NCI-H2196 (cell line): ENCODE measurements at regions not wholly inside any gene's neighbourhood (a gene's known extent, or its start where the extent isn't known, plus 50 kb on each side); places are given as distances from the start of the nearest gene placed in this dataset.
"Not testable (repeated sequence)": the region's sequence is repeated elsewhere in the genome, so short reads cannot be mapped to it uniquely, and the experiment has no call there.

Experiments
- DNase-seq: peaks from one replicate; lab custom pipeline; 2025; ENCODE audit not compliant: unreplicated experiment; lab: John Stamatoyannopoulos, UW

DNA sequence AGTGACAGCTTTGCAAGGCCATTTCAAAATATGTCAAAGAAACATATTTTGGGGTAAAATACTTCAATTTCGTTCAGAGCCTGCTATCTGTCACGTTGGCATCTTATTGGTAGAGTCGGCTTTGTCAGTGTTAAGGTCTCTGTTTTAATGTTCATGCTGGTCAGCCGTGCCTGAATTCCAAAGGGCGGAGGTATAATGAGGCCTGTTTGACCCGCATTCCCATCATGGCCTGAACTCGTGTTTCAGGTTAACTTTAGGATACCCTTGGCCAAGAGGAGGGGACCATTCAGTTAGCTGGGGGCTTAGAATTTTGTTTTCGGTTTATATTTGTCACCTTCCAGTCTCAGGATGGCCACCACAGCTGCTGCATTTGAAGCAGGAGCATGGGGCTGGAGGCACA, 236.4 kb downstream of the NFATC2 start:
- no peak for DNase-seq

DNA sequence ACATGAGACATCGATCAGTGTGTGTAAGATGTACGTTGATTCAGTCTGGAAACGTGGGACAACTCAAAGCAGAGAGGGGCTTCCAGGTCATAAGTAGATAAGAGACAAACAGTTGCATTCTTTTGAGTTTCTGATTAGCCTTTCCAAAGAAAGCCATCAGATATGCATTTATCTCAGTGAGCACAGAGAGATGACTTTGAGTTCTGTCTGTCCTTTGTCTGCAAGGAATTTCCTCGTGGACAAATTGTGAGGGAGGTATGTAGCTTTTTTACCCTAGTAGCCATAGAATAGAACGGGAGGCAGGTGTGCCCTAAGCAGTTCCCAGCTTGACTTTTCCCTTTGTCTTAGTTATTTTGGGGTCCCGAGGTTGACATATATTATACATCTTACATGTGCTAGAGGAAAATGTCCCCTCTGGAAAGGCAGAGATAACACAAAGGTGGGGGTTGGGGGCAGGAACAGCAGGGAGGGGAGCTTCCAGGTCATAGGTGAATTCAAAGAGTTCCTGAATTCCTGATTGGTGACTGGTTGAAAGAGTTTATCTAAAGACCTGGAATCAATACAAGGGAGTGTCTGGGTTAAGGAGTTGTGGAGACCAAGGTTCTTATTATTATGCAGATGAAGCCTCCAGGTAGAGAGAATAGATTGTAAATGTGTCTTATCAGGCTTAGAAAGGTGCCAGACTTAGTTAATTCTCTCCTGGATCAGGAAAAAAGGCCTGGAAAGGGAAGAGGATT, 237.0 kb downstream of the NFATC2 start:
- no peak for DNase-seq

DNA sequence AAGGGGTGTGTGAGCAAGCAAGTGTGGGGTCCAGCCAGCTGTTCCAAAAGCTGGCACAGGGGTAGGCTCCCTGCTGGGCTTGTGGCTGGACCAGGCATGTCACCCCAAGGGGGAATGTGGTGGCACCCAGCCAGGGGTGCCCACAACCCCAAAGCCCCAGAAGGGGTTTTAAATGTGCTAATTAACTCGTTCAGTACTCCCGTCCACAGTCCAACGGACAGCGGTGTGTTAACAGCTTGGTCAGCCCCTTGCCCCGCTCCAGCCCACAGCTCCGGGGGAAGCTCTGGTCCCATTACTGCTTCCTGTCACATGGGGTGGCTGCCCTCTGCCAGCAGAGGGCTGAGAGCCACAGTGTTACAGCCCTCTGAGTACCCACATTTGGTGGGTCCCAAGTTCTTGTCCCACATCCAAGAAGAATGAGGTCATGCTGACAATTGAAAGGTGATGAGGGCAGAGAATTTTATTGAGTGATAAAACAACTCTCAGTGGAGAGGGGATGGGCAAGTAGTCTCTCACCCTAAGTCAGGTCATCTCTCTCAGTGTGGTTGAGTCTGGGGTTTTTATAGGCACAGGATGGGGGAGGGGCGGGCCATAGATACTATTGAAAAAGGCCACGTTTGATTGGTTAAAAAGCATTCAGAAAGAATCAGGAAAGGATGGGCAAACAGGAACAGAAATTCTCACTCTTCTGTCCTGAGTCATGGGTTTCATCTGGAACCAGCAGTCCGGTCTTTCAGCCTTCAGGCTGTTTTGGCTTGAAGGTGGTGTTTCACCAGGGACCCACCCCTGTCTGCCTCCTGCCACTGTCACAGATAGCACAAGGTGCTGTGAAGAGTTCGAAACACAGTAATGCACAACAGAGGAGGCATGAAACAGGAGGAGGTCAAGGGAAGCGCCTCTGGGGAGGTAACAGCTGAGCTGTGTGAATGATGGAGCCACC, 238.5 kb downstream of the NFATC2 start:
- no peak for DNase-seq

DNA sequence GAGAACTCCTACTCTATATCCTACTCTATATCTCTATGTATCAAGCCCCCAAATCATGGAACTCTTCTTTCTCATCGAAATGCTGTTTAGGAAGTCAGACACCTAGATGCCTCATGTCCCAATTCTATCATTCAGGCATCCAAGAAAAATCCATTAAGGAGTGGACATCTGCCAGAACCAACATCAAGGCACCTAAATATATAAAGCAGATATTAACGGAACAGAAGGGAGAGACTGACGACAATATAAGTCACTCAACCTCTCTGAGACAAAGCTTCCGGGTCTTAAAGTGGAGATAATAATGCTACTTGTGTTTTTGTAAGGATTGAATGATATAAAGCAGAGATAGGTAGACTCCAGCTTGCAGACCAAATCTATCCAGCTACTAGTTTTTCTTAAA, 241.5 kb downstream of the NFATC2 start:
- no peak for DNase-seq

DNA sequence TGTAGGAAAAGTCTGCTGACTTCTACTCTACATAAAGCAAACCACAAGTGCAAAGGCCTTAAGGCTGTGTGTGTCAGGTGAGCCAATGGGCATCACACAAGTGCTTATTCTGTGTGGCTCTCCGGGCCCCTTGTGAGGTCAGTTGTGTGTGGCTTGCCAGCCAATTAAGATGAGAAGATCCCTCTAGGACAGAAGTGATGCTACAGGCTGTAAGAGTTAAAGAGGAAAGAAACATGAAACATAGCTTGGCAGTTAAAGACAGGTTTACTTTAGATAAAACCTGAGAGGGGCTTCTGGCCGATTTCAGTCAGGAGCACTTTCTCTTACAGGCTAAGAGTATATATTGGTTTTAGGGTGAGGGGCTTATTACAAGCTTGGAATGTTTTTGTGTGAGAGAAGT, 242.4 kb downstream of the NFATC2 start:
- no peak for DNase-seq

DNA sequence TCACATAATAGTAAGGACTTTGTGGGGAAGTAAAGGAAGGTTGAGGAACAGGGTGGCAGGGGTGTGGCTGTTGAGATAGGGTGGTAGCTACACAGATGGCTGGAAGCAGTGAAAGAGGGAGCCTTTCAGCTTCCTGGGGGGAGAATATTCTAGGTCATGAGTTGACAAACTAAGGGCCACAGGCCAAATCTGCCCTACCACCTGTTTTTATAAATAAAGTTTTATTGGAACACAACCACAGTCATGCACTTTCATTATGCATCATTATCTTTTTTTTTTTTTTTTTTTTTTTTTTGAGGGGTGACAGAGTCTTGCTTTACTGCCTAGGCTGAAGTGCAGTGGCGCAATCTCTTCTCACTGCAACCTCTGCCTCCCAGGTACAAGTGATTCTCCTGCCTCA, 243.1 kb downstream of the NFATC2 start:
- no peak for DNase-seq

DNA sequence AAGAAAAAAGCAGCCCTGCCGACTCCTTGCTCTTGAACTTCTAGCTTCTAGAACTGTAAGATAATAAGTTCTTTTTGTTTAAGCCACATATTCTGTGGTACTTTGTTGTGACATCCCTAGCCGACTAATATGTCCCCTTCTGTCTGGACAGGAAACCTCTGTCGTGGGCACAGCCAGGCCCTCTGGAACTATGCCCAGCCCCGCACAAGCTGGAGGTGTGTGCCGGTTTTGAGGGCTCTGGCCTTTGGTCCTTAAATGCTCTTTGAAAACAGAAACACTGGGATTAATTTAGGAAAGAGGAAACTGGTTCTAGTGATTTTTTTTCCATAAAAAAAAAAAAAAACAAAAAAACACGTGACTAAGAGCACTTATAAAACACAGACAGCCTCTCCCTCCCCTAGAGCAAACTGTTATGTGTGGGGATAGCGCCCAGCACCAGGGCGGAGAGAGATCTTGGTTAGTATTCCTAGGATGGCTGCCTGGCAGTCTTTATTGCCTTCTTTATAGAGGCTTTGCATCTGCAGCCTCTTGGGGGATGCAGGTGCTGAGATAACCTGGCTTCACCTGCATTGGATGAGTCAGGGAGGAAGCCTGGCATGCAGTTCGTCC, 244.3 kb downstream of the NFATC2 start:
- no peak for DNase-seq

DNA sequence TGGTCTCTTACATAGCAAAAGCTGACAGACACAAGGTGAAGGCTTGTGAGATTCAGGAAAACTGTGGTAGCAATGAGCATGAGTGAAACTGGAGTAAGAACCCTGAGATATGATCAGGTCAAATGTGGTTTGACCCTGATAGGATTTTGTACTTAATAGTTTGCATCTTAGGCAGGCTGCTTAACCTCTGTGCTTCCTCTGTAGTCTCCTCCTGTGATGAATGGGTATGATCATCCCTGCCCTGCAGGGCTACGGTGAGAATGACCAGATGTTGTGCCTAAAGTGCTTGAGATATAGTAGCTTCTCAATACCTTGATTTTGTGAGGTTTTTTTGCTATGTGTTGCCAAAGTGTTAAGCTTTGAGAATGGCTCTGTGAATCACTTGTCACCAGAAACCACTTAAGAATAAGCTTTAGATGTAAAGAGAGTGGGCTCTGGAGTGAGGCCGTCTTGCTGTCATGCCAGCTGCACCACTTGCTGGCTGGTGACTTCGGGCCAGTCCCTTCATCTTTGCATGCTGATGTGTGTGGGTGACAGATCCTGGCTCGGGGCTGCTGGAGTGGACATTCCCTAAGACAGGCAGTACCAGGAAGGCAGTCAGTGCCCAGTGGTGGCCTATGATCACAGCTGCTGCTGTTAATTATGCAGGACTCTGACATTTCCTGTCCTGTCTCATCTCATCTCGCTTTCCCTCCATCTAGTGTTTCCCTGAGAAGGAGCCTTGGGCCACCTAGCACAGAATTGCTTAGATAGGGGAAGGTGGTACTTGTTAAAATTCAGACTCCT, 254.7 kb downstream of the NFATC2 start:
- no peak for DNase-seq

DNA sequence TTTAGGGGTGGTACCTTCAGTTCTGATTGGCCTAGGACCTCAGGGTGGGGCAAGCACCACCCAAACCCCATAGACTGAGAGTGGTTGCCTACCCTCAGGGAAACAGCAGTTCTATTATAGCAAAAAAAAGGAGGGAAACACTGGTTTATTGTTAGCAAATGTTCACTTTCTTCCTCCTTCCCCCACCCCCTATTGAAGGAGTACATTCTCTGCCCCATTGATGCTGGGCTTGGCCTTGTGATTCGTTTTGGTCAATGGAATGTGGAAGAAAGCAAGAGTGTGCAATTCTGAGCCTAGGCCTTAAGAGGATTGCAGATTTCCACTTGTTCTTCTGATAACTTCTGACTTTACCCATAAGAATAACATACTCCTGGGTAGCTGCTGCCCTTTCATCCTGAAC, 255.8 kb downstream of the NFATC2 start:
- no peak for DNase-seq

DNA sequence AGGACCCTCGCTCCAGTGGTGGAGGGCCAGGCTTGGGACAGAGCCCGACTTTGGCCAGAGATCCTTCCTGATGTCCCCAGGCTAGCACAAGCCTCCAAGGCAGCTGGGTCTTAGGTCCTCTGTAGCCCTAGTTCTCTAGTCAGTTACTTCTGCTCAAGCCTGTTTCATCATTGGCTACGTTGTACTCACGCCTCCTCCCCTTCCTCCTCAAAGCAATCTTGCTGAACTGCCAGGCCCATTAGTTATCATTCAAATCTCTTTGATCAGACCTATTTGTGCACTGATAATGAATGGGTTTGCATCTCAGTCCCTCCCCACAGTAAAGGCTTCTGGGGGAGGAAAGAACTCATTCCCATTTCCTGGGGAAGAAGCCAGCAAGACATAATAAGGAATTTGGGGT, 256.8 kb downstream of the NFATC2 start:
- DNase-seq = no peak

DNA sequence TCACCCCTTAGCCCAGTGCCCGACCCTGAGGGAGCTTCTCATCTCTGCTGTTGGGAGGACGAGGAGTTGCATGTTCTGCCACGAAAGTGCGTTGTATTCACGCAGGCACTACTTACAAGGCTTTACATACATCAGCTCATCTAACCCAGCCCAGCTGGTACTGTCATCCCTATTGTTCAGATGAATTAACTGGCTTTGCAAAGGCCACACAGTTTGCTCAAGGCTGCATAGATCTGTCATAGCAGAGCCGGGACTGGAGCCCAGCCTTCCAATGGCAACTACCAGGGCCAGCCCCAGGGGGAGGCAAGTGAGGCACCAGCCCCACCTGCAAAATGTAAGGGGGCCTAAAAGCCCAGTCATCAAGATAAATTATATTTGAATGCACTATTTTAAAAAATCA, 257.6 kb downstream of the NFATC2 start:
- no peak for DNase-seq

DNA sequence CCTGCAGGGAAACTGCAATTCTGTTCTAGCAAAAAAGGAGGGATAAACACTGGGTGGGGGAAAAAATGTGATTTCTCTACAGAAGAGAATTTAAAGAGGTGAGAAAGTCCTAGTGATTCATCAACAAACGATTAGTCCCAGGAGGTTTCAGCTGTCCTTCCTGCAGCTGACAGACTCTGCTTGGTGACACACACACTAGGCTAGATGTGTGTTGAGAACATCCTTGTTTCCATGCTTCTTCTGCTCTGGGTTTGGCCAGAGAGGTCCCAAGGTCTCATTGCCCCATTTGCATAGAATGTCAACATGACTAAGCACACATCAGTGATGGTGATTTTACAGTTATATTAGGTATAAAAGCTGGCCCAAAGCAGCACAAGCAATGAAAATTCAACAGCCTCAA, 258.3 kb downstream of the NFATC2 start:
- DNase-seq = no peak

DNA sequence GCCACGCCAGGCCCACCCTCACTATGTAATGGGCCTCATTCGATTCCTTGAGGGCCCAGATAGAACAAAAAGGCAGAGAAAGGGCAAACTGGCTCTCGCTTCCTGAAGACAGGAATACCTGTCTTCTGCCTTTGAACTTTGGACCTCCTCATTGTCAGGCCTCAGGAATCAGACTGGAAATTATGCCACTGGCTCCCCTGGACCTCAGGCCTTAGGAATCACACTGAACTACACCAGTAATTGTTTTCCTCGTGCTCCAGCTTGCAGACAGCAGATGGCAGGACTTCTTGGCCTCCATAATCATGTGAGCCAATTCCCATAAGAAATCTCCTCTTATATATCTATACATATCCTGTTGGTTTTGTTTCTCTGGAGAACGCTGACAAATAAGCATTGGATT, 258.6 kb upstream of the KCNG1 start:
- no peak for DNase-seq

DNA sequence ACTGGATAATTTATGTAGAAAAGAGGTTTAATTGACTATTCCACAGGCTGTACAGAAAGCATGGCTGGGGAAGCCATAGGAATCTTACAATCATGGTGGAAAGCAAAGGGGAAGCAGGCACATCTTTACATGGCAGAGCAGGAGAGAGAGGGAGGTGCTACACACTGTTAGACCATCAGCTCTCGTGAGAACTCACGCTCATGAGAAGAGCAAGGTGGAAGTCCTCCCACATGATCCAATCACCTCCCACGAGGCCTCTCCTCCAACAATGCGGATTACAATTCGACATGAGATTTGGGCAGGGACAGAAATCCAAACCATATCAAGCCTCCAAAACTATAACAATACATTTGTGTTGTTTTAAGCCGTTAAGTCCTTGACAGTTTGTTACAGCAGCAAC, 257.1 kb upstream of the KCNG1 start:
- no peak for DNase-seq

DNA sequence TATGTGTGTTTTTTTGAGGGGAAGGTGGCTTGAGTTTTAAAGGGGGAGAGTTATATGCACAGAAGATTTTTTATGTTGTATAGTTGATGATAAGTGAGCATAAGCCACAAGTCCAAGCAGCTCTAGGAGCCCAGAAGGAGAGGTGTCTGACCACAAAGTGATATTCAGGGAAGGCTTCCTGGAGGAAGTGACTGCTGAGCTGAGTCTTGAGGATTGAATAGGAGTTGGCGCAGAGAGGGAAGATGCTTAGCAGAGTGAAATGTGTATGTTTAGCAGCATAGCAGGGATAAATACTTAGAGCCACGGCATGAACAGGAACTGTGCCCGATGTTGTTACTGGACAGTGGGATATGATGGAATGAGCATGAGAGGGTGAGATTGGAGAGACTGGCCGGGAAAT, 255.1 kb upstream of the KCNG1 start:
- DNase-seq = no peak

DNA sequence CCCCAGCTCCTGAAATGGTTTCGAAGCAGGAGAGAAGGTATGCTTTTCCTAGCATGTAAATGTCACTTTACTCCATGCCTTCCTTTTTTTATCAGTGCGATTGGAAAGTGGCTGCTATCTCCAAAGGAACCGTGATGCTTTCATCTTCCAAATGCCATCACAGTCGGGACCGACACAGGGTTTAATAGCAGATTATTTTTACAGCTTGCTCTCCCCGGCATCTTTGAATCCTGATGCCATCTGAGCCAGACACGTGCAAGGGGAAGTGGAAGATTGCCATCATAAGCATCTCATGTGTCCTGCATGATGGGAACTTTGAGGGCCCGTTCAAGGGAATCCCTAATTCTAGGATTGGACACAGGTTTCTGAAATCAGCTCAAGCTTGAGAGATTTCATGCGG, 253.4 kb upstream of the KCNG1 start:
- no peak for DNase-seq

DNA sequence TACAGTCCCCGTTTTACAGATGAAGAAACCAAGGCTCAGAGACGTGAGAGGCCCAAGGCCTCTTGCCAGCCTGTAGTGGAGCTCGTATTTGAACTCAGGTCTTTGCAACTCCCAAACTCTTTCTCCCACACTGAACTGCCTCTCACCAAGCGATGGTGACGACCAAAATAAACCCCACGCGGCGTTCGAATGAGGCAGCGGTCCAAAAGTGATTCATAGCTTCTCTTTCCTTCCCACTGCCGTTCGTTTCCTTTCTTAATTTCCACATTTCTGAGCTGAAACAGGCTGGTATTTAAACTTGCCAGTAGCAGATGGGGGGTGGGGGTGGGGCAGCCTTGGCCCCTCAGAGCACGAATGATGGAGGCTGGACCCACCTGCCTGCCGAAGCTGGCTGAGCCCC, 252.9 kb upstream of the KCNG1 start:
- no peak for DNase-seq

DNA sequence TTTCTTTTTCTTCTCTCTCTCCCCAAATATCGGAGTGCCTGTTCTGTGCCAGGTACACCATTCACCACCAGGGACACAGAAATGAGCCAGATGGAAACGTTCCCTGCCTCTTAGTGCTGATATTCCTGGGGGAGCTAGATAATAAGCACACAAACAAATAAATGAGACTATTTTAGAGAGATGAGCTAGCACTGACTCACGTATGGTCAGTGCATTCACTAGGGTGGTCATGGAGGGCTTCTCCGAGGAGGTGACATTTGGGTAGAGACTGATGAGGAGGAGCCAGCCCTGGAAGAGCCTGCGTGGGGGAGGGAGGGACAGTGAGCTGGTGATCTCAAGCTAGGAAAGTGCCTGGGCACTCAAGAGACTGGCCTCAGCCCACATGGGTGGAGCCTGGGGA, 252.3 kb upstream of the KCNG1 start:
- DNase-seq = no peak

DNA sequence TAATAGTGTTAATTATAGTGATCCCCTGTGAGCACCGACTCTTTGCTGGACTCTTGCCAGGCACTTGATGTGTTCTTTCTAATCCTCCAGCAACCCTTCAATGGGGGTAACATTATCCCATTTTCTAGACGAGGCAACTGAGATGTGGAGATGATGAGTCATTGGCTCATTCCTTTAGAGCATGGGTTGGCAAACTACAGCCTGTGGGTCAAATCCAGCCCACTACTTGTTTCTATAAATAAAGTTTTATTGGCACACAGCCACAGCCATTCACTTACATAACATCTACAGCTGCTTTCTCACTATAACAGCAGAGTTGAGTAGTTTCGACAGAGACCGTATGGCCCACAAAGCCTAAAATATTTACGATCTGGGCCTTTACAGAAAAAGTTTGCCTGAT, 249.5 kb upstream of the KCNG1 start:
- no peak for DNase-seq

DNA sequence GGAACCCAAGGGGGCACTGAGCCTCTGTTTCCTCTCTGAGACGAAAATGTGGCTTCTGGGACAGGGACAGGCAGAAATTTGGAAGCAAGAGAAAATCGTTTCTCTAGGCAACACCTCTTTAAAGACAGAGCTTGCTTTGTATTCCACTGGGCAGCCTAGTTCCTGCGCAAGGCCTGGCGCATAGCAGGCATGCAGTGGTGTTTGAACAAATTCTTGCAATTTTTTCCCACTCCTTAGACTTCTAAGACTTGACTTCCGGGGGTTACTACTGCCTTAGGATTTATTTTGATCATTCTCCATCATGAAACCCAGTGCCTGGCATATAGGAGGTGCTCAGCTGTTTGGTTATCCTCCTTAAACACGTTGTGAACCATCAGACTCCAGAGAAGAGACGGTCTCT, 249.0 kb upstream of the KCNG1 start:
- no peak for DNase-seq

DNA sequence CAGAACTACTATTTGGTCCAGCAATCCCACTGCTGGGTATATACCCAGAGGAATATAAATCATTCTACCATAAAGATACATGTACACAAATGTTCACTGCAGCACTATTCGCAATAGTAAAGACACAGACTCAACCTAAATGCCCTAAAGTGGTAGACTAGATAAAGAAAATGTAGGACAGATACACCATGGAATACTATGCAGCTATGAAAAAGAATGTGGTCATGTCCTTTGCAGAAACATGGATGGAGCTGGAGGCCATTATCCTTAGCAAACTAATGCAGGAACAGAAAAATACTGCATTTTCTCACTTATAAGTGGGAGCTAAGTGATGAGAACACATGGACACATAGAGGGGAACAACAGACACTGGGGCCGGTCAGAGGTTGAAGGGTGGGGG, 248.4 kb upstream of the KCNG1 start:
- not testable (repeated sequence) for DNase-seq
